ENCODE measurements at regions not wholly inside any gene's neighbourhood (a gene's known extent, or its start where the extent isn't known, plus 50 kb on each side); places are given as distances from the start of the nearest gene placed in this dataset.

- in situ Hi-C loops (cut with MboI; ENCODE audit: low sequenced_read_pairs): no loop called here
- CTCF ChIA-PET: no interaction called here
Observed at GRCh38 chr7:156028521-156028920, 216.3 kb upstream of the SHH start.

More at GRCh38 chr7:156028521-156028920, 216.3 kb upstream of the SHH start:
- no peak for DNase-seq
- Histone ChIP-seq H3K23ac (ENCODE audit: low read depth, low read length) (no peak overlapping the region), H3K18ac (ENCODE audit: low read depth, low read length) (no peak overlapping the region), H2AK9ac (replicated peaks; ENCODE audit: low read depth, low read length, poor library complexity) (no peak overlapping the region), H4K91ac (ENCODE audit: insufficient read depth, low read depth, low read length) (no peak overlapping the region), H2BK15ac (ENCODE audit: low read depth, low read length) (no peak overlapping the region), H3K9me1 (ENCODE audit: insufficient read depth, low read length) (no peaks in the 10 kb centered on the region), H3K4ac (ENCODE audit: low read depth, low read length) (no peak overlapping the region), H4K8ac (ENCODE audit: low read depth in 2 of 2, low read length in 2 of 2) (no peak overlapping the region), H2AFZ (replicated peaks; ENCODE audit: low read length, poor library complexity) (no peak overlapping the region), H4K5ac (ENCODE audit: low read depth, low read length) (no peak overlapping the region), H3K27ac (ENCODE audit: insufficient read depth, low read length) (no peak overlapping the region), H3K27me3 (ENCODE audit: control insufficient read depth, insufficient read depth, low read length) (no peaks in the 10 kb centered on the region), H3K9me3 (ENCODE audit: control insufficient read depth, insufficient read depth, low read length) (peaks cover 21% of the 10 kb centered on the region), H3K56ac (ENCODE audit: extremely low read depth, insufficient read depth, low read length) (no peak overlapping the region), H2BK20ac (ENCODE audit: low read depth, low read length) (no peak overlapping the region), H3K36me3 (ENCODE audit: control insufficient read depth, insufficient read depth, low read length) (no peaks in the 10 kb centered on the region), H2AK5ac (ENCODE audit: low read depth, low read length) (no peak overlapping the region), H3K4me3 (ENCODE audit: insufficient read depth, low read depth, low read length) (no peak overlapping the region), H3K9ac (ENCODE audit: low read depth, low read length) (no peak overlapping the region), H3K14ac (replicated peaks; ENCODE audit: low read depth, low read length) (no peak overlapping the region), H2BK5ac (ENCODE audit: low read depth, low read length, poor library complexity, severe bottlenecking) (no peak overlapping the region), H2BK120ac (ENCODE audit: low read depth, low read length) (no peak overlapping the region), H3K4me1 (ENCODE audit: control insufficient read depth, insufficient read depth, low read length) (no peaks in the 10 kb centered on the region), H4K20me1 (ENCODE audit: insufficient read depth, low read length) (no peaks in the 10 kb centered on the region), H3K4me2 (ENCODE audit: low read depth, low read length) (no peak overlapping the region), H3K79me1 (ENCODE audit: low read depth in 1 of 2, low read length in 2 of 2) (no peaks in the 10 kb centered on the region)
- intact Hi-C loops (cut with micrococcal nuclease) (no loop called here), dilution Hi-C loops (cut with HindIII; ENCODE audit: low sequenced_read_pairs, unreplicated experiment) (no loop called here)
- POLR2A ChIA-PET (ENCODE audit: unreplicated experiment): no interaction called here
- TF ChIP-seq NFE2L2 (IDR thresholded peaks at IDR 0.05; ENCODE audit: low read depth, low read length) (no peak), RAD21 (IDR thresholded peaks at IDR 0.05; ENCODE audit: low read length) (no peak), MAZ (IDR thresholded peaks at IDR 0.05; ENCODE audit: borderline replicate concordance, low read depth, low read length) (no peak)
- WGBS, 2 experiments (ENCODE audit: extremely low coverage in 2 of 2, insufficient read length in 1 of 2): 20% methylated on average over 1 of the region's 11 CpGs; no CpG with 5 or more reads in 1 of the 2 experiments
- ATAC-seq (ENCODE audit: low read depth): no peak
- BruUV-seq (replicated peaks): no TSS peak
